ENCODE measurements at regions not wholly inside any gene's neighbourhood (a gene's known extent, or its start where the extent isn't known, plus 50 kb on each side); places are given as distances from the start of the nearest gene placed in this dataset.

GRCh38 chr12:34526946-34527345 is 504.6 kb downstream of the ALG10 start:
- no peak for DNase-seq

GRCh38 chr12:34547276-34547675 is 525.0 kb downstream of the ALG10 start:
- DNase-seq = no peak

DNA sequence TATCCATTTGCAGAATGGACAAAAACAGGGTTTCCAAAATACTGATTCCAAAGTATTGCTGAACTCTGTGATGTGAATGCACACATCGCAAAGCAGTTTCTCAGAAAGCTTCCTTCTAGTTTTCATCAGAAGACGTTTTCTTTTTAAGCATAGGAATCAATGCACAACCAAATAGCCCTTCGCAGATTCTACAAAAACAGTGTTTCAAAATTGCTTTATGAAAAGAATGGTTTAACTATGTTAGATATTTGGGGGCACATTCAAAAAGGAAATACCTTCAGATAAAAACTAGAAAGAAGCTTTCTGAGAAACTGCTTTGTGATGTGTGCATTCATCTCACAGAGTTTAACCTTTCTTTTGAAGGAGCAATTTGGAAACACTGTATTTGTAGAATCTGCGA is 569.7 kb downstream of the ALG10 start:
- DNase-seq = no peak

GRCh38 chr12:34595749-34596733 is 573.7 kb downstream of the ALG10 start:
- DNase-seq = no peak

- no peak for DNase-seq
These were observed 575.5 kb downstream of the ALG10 start for GRCh38 chr12:34597548-34598351.

DNA sequence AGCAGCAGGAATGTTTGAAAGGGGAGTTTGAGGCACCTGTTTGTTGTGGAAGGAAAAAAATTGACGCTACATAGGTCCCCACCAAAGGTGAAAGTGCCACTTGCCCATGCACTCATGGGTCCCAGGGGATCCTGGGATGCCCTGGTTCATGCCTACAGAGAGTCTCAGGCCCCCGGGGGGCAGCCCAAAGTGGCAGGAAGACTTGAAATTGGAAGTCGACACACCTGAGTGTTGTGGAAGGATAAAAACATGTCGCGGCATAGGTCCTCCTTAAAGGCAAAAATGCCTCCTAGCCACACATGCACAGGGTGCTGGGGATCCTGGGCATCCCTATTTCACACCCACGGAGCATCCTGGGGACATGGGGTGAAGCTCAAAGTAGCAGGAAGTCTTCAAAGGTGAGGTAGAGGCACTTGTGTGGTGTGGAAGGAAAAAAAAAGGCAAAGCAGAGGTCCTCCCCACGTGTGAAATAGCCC is 576.1 kb downstream of the ALG10 start:
- no peak for DNase-seq

DNA sequence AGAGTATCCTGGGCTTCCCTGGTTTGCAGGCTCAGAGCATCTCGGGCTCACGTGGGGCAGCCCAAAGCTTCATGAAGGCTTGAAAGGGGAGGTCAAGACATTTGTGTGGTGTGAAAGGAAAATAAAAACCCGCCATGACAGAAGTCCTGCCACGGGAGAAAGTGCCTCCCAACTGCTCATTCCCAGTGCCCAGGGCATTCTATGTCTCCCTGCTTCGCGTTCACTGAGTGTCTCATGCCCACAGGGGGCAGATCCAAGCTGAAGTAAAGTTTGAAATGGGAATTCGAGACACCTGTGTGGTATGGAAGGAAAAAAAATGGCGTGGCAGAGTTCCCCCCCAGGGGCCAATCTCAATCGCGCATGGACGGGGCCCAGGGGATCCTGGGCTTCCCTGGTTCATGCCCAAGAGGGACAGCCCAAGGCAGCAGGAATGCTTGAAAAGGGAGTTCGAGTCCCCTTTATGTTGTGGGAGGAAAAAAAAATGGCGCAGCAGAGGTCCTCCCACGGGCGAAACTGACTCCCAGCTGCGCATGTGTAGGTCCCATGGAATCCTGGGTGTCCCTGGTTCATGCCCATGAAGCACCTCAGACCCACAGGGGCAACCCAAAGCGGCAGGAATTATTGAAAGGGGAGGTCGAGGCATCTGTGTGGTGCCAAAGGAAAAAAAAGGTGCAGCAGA is 576.7 kb downstream of the ALG10 start:
- DNase-seq = no peak

- DNase-seq = no peak
These were observed 577.5 kb downstream of the ALG10 start for GRCh38 chr12:34599530-34600513.

DNA sequence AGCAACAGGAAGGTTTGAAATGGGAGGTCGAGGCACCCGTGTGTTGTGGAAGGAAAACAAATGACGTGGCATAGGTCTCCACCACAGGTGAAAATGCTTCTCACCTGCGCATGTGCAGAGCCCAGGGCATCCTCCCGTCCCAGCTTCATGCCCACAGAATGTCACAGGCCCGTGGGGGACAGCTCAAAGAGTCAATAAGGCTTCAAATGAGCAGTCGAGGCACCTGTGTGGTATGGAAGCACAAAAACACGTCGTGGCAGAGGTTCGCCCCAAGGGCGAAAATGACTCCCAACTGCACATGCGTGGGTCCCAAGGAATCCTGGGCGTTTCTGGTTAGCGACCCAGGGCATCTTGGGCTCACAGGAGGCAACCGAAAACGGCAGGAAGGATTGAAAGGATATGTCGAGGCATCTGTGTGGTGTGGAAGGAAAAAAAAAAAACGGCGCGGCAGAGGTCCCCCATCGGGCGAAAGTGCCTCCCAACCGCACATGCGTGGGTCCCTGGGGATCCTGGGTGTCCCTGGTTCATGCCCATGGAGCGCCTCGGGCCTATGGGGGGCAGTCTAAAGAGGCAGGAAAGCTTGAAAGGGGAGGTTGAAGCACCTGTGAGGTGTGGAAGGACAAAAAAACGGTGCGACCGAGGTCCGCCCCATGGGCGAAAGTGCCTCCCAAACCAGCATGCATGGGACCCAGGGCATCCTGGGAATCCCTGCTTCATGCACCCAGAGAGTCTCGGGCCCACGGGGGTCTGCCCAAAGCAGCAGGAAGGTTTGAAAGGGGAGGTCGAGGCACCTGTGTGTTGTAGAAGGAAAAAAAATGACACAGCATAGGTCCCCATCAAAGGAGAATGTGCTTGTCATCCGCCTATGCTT is 578.5 kb downstream of the ALG10 start:
- no peak for DNase-seq

DNA sequence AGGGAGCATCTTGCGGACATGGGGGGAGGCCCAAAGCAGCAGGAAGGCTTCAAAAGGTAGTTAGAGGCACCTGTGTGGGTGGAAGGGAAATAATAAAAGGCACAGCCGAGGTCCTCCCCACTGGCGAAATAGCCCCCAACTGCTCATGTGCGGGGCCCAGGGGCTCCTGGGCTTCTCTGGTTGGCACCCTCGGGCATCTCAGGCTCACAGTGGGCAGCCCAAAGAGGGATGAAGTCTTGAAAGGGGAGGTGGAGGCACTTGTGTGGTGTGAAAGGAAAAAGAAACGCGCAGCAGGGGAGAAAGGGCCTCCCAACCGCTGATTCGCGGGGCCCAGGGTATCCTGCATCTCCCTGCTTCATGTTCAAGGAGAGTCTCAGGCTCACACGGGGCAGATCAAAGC is 579.4 kb downstream of the ALG10 start:
- DNase-seq = no peak

DNA sequence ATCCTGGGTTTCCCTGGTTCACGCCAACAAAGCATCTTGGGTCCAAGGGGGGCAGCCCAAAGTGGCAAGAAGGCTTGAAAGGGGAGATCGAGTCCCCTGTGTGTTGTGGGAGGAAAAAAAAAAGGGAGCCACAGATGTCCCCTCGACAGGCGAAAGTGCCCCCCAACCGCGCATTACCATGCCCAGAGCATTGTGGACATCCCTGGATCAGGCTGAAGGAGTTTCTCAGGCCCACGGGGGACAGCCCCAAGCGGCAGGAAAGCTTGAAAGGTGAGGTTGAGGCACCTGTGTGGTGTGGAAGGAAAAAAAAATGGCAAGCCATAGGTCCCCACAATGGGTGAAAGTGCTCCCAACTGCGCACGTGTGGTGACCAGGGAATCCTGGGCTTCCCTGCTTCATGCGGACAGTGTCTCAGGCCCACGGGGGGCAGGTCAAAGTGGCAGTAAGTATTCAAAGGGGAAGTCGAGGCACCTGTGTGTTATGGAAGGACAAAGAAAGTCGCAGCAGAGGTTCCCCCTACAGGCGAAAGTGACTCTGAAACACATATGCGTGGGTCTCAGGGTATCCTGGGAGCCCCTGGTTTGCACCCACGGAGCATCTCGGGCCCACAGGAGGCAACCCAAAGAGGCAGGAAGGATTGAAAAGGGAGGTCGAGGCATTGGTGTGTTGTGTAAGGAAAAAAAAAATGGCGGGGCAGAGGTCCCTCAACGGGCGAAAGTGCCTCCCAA is 580.1 kb downstream of the ALG10 start:
- no peak for DNase-seq

- DNase-seq = no peak
These were observed 581.2 kb downstream of the ALG10 start for GRCh38 chr12:34603382-34604035.

DNA sequence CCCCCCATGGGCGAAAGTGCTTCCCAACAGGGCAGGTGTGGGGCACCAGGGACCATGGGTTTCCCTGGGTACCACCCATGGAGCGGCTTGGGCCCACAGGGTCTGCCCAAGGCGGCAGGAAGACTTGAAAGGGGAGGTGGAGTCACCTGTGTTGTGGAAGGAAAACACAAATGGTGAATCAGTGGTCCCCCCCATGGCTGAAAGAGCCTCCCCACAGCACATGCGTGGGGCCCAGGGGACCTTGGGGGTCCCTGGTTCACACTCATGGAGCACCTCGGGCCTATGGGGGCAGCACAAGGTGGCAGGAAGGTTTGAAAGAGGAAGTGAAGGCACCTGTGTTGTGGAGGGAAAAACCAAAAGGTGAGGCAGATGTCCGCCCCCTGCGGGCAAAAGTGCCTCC is 581.9 kb downstream of the ALG10 start:
- no peak for DNase-seq

DNA sequence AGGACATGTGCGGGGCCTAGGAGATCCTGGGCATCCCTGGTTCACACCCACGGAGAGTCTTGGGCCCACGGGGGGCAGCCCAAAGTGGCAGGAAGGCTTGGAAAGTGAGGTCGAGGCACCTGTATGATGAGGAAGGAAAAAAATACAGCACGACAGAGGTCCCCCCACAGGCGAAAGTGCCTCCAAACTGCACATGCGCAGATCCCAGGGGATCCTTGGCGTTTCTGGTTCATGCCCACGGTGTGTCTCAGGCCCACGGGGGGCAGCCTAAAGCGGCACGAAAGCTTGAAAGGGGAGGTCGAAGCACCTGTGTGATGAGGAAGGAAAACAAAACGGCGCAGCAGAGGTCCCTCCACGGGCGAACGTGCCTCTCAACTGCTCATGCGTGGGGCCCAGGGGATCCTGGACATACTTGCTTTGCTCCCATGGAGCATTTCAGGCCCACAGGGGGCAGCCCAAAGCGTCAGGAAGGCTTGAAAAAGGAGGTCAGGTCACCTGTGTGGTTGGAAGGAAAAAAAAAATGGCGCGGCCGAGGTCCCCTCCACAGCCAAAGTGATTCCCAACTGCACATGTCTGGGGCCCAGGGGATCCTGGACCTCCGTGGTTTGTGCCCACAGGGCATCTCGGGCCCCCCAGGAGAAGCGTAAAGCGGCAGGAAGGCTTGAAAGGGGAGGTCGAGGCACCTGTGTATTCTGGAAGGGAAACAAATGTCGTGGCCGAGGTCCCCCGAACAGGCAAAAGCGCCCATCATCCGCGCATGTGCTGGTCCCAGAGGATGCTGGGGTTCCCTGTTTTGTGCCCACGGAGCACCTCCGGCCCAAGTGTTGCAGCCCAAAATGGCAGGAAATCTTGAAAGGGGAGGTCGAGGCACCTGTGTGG is 582.6 kb downstream of the ALG10 start:
- DNase-seq = no peak

DNA sequence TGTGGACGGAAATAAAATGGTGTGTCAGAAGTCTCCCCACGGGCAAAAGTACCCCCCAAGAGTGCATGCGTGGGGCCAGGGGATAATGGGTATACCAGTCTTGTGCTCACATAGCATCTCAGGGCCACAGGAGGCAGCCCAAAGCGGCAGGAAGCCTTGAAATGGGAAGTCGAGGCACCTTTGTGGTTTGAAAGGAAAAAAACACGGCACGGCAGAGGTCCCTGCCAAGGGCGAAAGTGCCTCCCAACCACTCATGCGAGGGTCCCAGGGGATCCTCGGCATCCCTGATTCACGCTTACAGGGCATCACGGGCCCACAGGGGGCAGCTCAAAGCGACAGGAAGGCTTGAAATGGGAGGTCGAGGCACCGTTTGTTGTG is 583.2 kb downstream of the ALG10 start:
- DNase-seq = no peak

- DNase-seq = no peak
These were observed 583.9 kb downstream of the ALG10 start for GRCh38 chr12:34605955-34606748.

GRCh38 chr12:34606749-34607519 is 584.6 kb downstream of the ALG10 start:
- DNase-seq = no peak
